Stimulated activated CD8-positive, alpha-beta memory T cell treated with anti-CD3 and anti-CD28 coated beads, Interleukin-12 subunit alpha, Interleukin-12 subunit beta, amount 100 ng/mL, for 4 hours (primary cell): ENCODE measurements at regions not wholly inside any gene's neighbourhood (a gene's known extent, or its start where the extent isn't known, plus 50 kb on each side); places are given as distances from the start of the nearest gene placed in this dataset.

Experiments used
- DNase-seq: peaks from one replicate; pipeline ENCODE4 v3.0.0-alpha.2; 2020; ENCODE audit warnings: low read depth

- no peak for DNase-seq
Measured at GRCh38 chr4:121226362-121226761, 62.2 kb upstream of the TNIP3 start.

DNA sequence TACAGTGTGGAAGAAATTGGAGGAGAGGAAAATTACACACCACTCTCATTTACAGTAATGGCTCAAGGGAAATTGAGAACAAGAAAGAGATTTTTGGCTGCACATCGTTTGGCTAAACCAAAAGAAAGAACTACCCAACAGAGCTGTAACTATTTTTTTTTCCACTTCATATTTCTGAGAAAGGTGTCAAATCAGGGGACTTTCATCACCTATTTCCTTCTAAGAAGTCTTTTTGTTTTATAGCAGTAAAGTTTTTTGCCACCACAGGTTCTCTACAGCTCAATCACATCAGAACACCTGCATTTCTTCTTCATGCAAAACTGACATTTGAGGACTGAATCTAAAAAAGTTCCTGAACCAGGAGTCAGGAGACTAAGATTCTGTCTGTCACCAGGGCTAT lies 57.5 kb upstream of the TNIP3 start:
- no peak for DNase-seq

- DNase-seq, result no peak
Measured at GRCh38 chr4:121221201-121221600, 57.1 kb upstream of the TNIP3 start.

GRCh38 chr4:121220698-121221097 lies 56.6 kb upstream of the TNIP3 start:
- no peak for DNase-seq

- no peak for DNase-seq
Measured at GRCh38 chr4:121219227-121219626, 55.1 kb upstream of the TNIP3 start.

DNA sequence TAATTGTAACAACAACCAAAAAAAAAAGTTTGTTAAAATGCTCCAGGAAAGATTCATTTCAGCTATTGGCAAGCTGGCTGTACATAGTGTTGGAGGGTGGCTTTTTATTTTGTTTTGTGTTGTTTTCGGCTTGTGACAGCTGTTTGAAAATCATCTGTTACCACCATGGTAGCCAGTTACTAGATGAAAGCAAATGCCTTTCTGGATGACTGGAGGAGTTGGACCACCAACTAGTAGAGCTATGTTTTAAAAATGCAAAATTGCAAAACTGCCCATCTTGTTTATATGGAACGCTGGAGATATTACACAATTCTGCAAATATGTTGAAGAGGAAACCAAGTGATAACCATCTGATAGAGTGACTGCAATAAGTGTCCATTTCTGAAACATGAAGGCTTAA lies 53.2 kb upstream of the TNIP3 start:
- DNase-seq, result no peak

GRCh38 chr4:121216461-121216860 lies 52.3 kb upstream of the TNIP3 start:
- no peak for DNase-seq

DNA sequence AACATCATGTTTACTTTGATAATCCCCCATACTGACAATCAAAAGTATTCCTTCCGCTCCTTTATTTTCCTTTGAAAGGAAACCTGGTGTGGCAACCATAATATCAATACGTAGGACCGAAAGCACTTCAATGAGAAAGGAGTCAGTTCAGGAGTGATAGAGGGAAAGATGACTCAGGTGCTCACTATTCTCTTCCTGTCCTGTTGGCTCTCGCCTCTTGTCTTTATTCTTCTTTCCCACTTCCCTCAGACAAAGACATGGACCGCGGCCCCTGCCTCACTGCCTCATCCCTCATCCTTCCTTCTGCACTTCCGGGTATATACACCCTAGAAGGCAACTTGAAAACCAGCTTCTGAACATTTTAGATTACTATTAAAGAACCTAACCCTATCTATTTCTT lies 49.8 kb upstream of the TNIP3 start:
- DNase-seq, result no peak
